A549 (cell line): ENCODE measurements at regions not wholly inside any gene's neighbourhood (a gene's known extent, or its start where the extent isn't known, plus 50 kb on each side); places are given as distances from the start of the nearest gene placed in this dataset.

Experiments used
- CEBPB ChIP-seq, 2 experiments: fragments of >200 bp in 1 of 2; sonication (Bioruptor Twin) in 1 of 2; formaldehyde crosslinking in 1 of 2; IDR thresholded peaks; 2 replicates each; pipeline ENCODE4 v1.6.1; 2012 to 2016
- CHD2 ChIP-seq: fragments of 150-350 bp; IDR thresholded peaks from 2 replicates; pipeline ENCODE4 v1.6.1; 2014; ENCODE audit warnings: low read length; ENCODE audit not compliant: partially characterized antibody
- CTCF ChIP-seq: fragments of >200 bp; sonication (Bioruptor Twin); formaldehyde crosslinking; IDR thresholded peaks from 3 replicates; pipeline ENCODE4 v1.5.1; 2016
- EHMT2 ChIP-seq: fragments of 200-600 bp; sonication (generic); IDR thresholded peaks from 2 replicates; pipeline ENCODE4 v1.6.1; 2016; ENCODE audit warnings: antibody characterized with exemption, low read depth, mild to moderate bottlenecking, moderate library complexity
- ELK1 ChIP-seq: fragments of 150-350 bp; IDR thresholded peaks from 2 replicates; pipeline ENCODE4 v1.6.1; 2014; ENCODE audit warnings: low read depth, mild to moderate bottlenecking, low read length
- HDAC2 ChIP-seq: fragments of 200-600 bp; sonication (generic); IDR thresholded peaks from 2 replicates; pipeline ENCODE4 v1.6.1; 2016
- JUN ChIP-seq, 2 experiments: fragments of >200 bp; sonication (Bioruptor Twin); formaldehyde crosslinking; IDR thresholded peaks; 2 replicates in 1 of 2; 3 replicates in 1 of 2; pipeline ENCODE4 v1.6.1; 2016 to 2017
- JUNB ChIP-seq: fragments of >200 bp; sonication (Bioruptor Twin); formaldehyde crosslinking; IDR thresholded peaks from 2 replicates; pipeline ENCODE4 v1.6.1; 2016
- MAX ChIP-seq: IDR thresholded peaks from 2 replicates; pipeline ENCODE4 v1.6.1; 2012
- PHF8 ChIP-seq: fragments of 200-600 bp; sonication (generic); IDR thresholded peaks from 2 replicates; pipeline ENCODE4 v1.6.1; 2016; ENCODE audit warnings: low read depth, mild to moderate bottlenecking, antibody characterized with exemption, moderate library complexity, borderline replicate concordance
- POLR2A ChIP-seq: IDR thresholded peaks from 2 replicates; pipeline ENCODE4 v1.6.1; 2012; ENCODE audit warnings: mild to moderate bottlenecking, low read length
- RAD21 ChIP-seq, 2 experiments: fragments of >200 bp in 1 of 2; sonication (Bioruptor Twin) in 1 of 2; formaldehyde crosslinking in 1 of 2; IDR thresholded peaks in 1 of 2; conservative IDR thresholded peaks in 1 of 2; 2 replicates in 1 of 2; 3 replicates in 1 of 2; pipeline ENCODE4 v1.6.1; 2012 to 2018; ENCODE audit warnings: inconsistent platforms in 1 of 2
- RFX5 ChIP-seq: fragments of 450-650 bp; IDR thresholded peaks from 2 replicates; pipeline ENCODE4 v1.7.1; 2014; ENCODE audit warnings: antibody characterized with exemption, mild to moderate bottlenecking, moderate library complexity
- ZSCAN20 ChIP-seq: fragments of 250-450 bp; sonication (Bioruptor Pico); IDR thresholded peaks from 2 replicates; pipeline ENCODE4 v1.8.0; 2022; ENCODE audit warnings: mild to moderate bottlenecking, moderate library complexity

- TF ChIP-seq CTCF (no peak), CHD2 (no peak), JUNB (no peak), ELK1 (no peak), CEBPB (IDR thresholded peaks at IDR 0.05) (no peak), MAX (no peak), EHMT2 (no peak), ZSCAN20 (CRISPR knock-in tag) (no peak), PHF8 (no peak), JUN (IDR thresholded peaks at IDR 0.05) (no peak), POLR2A (no peak), RAD21 (conservative IDR thresholded peaks at IDR 0.05 in 1 of 2, IDR thresholded peaks at IDR 0.05 in 1 of 2) (no peak), RFX5 (no peak), HDAC2 (no peak)
These were observed 62.0 kb downstream of the GGTLC2 start for GRCh38 chr22:22706253-22706915.
